Thyroid gland (tissue), 4 donors: ENCODE measurements at regions not wholly inside any gene's neighbourhood (a gene's known extent, or its start where the extent isn't known, plus 50 kb on each side); places are given as distances from the start of the nearest gene placed in this dataset.

Source experiments
- CTCF ChIP-seq, 6 experiments: fragments of 200-600 bp in 3 of 6; fragments of 450-650 bp in 3 of 6; sonication (generic) in 3 of 6; IDR thresholded peaks; one replicate each; pipeline ENCODE4 v1.5.1; 2016 to 2019; ENCODE audit warnings: antibody characterized with exemption in 6 of 6, mild to moderate bottlenecking in 2 of 6, inconsistent platforms in 1 of 6, moderate library complexity in 1 of 6
- POLR2A ChIP-seq, 2 donors: fragments of 450-650 bp; IDR thresholded peaks; one replicate each; pipeline ENCODE4 v1.6.1; 2017; ENCODE audit warnings: antibody characterized with exemption in 2 of 2, mild to moderate bottlenecking in 2 of 2, moderate library complexity in 1 of 2

GRCh38 chr21:18168108-18168507, 76.5 kb upstream of the CHODL start:
- TF ChIP-seq CTCF (IDR thresholded peaks at IDR 0.05) = no peak
- no peak for TF ChIP-seq POLR2A (IDR thresholded peaks at IDR 0.05)
